ENCODE measurements at regions not wholly inside any gene's neighbourhood (a gene's known extent, or its start where the extent isn't known, plus 50 kb on each side); places are given as distances from the start of the nearest gene placed in this dataset.

DNA sequence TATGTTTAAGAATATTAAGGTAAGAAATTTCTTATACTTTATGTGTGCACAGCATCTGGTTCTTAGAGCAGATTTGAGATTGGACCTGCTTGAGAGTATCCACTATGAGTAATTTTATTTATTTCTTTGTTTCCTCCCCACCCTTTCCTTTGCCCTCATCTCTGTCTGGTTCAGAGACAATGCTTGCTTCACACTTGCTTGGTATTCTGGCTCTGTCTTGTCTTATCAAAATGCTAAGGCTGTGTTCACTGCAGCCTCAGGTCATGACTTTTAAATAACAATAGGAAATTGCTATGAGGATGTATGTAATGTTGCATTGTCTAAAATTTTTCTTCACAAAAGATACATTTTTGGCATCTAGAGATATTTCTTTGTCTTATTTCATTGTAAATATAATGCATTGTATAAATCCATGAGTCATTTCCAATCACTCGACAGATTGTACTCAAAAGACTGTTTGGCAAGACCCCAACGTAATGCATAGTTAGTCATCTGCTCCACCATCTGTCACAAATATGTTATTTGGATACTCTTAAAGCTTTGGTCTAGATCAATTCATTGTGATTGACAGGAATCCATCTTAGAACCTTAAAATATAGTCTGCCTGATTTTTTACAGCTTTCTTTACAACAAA, 395.7 kb downstream of the AASDHPPT start:
- no peak for DNase-seq (ENCODE audit: low read depth)
- H3K4me3 ChIP-seq (ENCODE audit: low read depth, low read length), result no peak overlapping the region
- no peak for TF ChIP-seq POLR2A (IDR thresholded peaks at IDR 0.05; ENCODE audit: extremely low read depth, insufficient read length)
- TF ChIP-seq, protein P1, sequence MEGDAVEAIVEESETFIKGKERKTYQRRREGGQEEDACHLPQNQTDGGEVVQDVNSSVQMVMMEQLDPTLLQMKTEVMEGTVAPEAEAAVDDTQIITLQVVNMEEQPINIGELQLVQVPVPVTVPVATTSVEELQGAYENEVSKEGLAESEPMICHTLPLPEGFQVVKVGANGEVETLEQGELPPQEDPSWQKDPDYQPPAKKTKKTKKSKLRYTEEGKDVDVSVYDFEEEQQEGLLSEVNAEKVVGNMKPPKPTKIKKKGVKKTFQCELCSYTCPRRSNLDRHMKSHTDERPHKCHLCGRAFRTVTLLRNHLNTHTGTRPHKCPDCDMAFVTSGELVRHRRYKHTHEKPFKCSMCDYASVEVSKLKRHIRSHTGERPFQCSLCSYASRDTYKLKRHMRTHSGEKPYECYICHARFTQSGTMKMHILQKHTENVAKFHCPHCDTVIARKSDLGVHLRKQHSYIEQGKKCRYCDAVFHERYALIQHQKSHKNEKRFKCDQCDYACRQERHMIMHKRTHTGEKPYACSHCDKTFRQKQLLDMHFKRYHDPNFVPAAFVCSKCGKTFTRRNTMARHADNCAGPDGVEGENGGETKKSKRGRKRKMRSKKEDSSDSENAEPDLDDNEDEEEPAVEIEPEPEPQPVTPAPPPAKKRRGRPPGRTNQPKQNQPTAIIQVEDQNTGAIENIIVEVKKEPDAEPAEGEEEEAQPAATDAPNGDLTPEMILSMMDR (IDR thresholded peaks at IDR 0.05; ENCODE audit: low read depth, low read length), result no peak
- TF ChIP-seq, protein P2, sequence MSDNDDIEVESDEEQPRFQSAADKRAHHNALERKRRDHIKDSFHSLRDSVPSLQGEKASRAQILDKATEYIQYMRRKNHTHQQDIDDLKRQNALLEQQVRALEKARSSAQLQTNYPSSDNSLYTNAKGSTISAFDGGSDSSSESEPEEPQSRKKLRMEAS (IDR thresholded peaks at IDR 0.05; ENCODE audit: low read depth, low read length), result no peak
- TF ChIP-seq MYC (IDR thresholded peaks at IDR 0.05; ENCODE audit: low read depth, low read length), result no peak

DNA sequence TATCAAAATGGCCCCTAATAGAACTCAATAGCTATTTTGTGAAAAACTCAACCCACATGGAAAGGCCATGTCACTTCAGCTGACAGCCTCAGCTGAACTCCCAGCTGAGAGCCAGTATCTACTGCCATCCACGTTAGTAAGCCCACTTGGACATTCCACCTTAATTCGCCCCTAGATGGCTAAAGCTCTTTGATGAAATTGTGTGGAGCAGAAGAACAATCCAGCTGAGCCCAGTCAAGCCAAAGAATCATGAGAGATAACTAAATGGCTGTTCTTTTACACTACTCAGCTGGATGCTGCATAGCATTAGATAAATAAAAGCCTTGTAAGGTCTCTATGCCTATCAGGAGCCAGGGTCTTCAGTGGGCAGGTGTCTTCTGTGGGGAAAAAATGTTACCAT, 396.8 kb downstream of the AASDHPPT start:
- no peak overlapping the region for H3K4me3 ChIP-seq (ENCODE audit: low read depth, low read length)
- DNase-seq (ENCODE audit: low read depth), result no peak
- TF ChIP-seq MYC (IDR thresholded peaks at IDR 0.05; ENCODE audit: low read depth, low read length), result no peak
- TF ChIP-seq, protein P2 (IDR thresholded peaks at IDR 0.05; ENCODE audit: low read depth, low read length), result no peak
- no peak for TF ChIP-seq POLR2A (IDR thresholded peaks at IDR 0.05; ENCODE audit: extremely low read depth, insufficient read length)
- TF ChIP-seq, protein P1 (IDR thresholded peaks at IDR 0.05; ENCODE audit: low read depth, low read length), result no peak

DNA sequence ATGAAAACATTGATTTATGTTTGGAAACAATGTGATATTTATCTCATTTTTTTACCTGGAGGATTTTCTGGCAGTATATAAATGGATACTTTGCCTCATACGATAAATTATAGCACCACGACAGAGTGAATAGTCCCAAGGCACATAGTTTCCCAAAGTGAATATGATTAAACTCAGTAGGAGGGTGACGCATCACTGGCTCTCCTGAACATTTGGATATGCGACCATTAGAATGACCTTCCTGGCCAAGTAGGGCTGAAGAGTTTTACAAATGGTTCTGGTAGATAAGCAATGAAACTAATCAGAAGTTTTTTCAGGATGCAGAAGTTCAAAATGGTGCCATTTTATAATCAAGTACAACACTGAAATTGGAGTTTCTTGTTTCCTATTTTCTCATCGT, 397.7 kb downstream of the AASDHPPT start:
- no peak for DNase-seq (ENCODE audit: low read depth)
- TF ChIP-seq, protein P2 (IDR thresholded peaks at IDR 0.05; ENCODE audit: low read depth, low read length), result no peak
- TF ChIP-seq POLR2A (IDR thresholded peaks at IDR 0.05; ENCODE audit: extremely low read depth, insufficient read length), result no peak
- TF ChIP-seq, protein P1 (IDR thresholded peaks at IDR 0.05; ENCODE audit: low read depth, low read length), result no peak
- no peak overlapping the region for H3K4me3 ChIP-seq (ENCODE audit: low read depth, low read length)

DNA sequence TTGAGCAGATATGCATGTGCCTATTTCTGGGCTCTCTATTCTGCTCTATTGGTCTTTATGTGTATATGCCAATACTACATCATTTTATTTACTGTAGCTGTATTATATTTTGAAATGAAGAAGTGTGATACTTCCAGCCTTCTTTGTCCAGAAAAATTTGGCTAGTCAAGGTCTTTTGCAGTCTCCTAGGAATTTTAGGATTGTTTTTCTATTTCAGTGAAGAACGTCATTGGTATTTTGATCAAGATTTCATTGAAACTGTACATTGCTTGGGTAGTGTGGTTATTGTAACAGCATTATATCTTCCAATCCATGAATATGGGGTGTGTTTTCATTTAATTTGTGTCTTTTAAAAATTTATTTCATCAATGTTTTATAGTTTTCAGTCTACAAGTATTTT, 400.3 kb downstream of the AASDHPPT start:
- H3K4me3 ChIP-seq (ENCODE audit: low read depth, low read length), result no peak overlapping the region
- TF ChIP-seq, protein P2 (IDR thresholded peaks at IDR 0.05; ENCODE audit: low read depth, low read length), result no peak
- TF ChIP-seq, protein P1 (IDR thresholded peaks at IDR 0.05; ENCODE audit: low read depth, low read length), result no peak
- no peak for TF ChIP-seq POLR2A (IDR thresholded peaks at IDR 0.05; ENCODE audit: extremely low read depth, insufficient read length)
- TF ChIP-seq MYC (IDR thresholded peaks at IDR 0.05; ENCODE audit: low read depth, low read length), result no peak
- DNase-seq (ENCODE audit: low read depth), result no peak

DNA sequence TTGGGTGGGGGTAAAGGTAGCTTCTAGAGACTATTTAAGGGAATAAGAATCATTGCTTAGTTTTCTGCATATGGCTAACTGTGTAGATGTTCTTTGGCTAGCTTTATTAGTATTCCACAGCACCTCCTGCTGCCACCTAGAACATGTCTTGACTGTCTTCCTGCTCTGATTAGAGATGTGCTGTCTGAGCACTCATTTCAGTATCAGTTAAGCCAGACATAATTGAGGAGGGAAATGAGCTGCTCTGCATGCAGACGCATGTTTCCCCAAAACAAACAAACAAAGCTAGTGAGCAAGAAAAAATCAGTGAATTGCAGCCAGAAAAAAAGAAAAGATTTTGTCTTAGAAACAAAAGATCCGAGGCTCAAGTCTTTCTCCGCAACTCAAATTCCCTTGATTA, 402.2 kb downstream of the AASDHPPT start:
- TF ChIP-seq MYC (IDR thresholded peaks at IDR 0.05; ENCODE audit: low read depth, low read length), result no peak
- TF ChIP-seq, protein P1 (IDR thresholded peaks at IDR 0.05; ENCODE audit: low read depth, low read length), result no peak
- no peak for TF ChIP-seq POLR2A (IDR thresholded peaks at IDR 0.05; ENCODE audit: extremely low read depth, insufficient read length)
- TF ChIP-seq, protein P2 (IDR thresholded peaks at IDR 0.05; ENCODE audit: low read depth, low read length), result no peak
- H3K4me3 ChIP-seq (ENCODE audit: low read depth, low read length), result no peak overlapping the region
- DNase-seq (ENCODE audit: low read depth), result no peak
